GM19043 (cell line): ENCODE measurements at regions not wholly inside any gene's neighbourhood (a gene's known extent, or its start where the extent isn't known, plus 50 kb on each side); places are given as distances from the start of the nearest gene placed in this dataset.
"Not testable (repeated sequence)": the region's sequence is repeated elsewhere in the genome, so short reads cannot be mapped to it uniquely, and the experiment has no call there.

Experiments used
- ATAC-seq: cut with Tn5 transposase; IDR thresholded peaks from one replicate; pipeline ENCODE4 v1.9.1; 2021; ENCODE audit warnings: low read depth; ENCODE audit not compliant: unreplicated experiment

GRCh38 chr6:91082311-91082832 lies 495.5 kb upstream of the MAP3K7 start:
- ATAC-seq: no peak

DNA sequence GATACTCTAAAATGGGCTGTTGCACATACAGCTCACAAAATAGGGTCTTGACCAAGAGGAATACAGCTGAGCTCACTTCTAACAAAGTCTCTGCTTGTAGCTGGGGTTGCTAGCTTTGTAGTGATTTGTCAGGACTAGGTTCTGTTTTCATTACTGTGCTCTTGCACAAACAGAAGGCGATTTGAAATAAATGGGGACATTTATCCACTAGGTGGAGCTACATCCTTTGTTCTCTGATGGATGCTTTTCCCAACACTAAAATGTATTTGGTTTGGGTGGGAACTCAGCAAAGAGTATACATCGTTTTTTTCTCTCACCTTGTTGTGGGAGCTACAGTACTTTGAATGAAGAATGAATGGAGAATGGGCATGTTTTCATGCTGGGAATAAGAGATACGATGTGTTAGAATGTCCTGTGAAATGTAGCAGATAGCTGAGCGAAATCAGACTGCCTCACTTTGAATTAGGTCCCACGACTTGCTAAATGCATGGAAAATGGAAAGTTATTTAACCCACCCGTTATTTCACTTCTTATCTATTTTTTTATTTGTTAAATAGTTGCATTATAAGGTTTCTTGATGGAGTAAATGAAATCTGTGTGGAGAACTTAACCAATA lies 494.7 kb upstream of the MAP3K7 start:
- peak; percentile 72 for ATAC-seq

- ATAC-seq: no peak
Measured at GRCh38 chr6:91080871-91081270, 494.0 kb upstream of the MAP3K7 start.

DNA sequence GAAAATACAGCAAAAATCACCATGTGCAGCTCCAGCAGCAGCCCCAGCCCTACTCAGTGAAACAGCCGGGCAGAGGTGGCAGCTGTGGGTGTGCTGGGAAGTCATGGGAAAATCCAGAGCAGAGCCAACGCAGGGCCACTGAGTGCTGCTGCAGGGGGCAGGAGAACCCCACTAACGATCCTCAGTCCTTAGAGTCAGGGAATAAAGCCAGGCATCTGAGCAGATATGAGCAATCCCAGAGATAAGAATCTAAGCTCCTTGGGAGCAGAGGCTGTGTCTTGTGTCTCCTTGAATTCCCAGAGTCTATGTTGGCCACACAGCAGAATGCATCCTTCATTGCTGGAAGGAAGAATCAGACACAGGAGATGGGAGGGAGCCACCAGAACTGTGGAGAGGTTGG lies 493.1 kb upstream of the MAP3K7 start:
- ATAC-seq: no peak

DNA sequence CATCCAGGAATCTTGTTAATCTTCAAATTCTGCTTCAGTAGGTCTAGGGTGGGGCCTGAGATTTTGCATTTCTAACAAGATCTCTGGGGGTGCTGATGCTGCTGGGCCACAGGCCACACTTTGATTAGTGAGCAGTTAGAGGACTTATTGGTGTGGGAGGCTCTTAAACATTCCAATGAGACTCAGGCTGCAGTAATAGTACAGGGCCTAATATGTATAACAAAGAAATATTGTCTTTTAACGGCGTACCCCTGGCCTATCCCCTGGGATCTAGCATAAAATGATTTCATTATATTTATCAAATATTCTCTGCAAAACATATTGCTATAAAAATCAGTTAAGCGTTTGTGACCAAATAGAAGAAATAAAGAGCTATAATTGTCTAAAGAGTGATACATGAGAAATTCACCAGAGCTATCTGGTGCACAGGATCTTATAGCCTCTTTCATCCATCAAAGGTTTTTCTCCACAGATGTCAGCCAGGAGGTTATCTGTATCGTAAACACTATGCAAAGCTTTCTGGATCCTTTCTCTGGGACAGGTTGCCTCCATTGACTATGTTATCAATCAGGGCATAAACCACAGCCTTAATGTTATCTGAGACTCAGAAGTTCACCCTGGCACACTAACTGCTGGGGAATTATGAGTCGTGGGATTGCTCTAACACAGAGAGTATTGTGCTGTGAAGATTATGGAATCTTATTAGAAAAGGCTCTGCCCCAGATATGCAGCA lies 488.5 kb upstream of the MAP3K7 start:
- ATAC-seq: no peak

- no peak for ATAC-seq
Measured at GRCh38 chr6:91063362-91063761, 476.5 kb upstream of the MAP3K7 start.

DNA sequence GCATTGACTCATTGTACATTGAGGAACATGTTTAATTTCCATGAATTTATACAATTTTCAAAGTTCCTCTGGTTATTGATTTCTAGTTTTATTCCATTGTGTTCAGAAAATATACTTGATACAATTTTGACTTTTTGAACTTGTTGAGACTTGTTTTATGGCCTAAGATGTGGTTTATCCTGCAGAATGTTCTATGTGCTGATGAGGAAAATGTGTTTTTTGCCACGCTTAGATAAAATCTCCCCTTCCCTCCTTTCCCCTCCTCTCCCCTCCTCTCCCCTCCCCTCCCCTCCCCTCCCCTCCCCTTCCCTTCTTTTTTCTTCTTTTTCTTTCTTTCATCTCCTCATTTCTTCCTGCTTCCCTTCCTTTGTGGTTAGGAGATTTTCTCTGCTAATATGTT lies 470.8 kb upstream of the MAP3K7 start:
- ATAC-seq: no peak

DNA sequence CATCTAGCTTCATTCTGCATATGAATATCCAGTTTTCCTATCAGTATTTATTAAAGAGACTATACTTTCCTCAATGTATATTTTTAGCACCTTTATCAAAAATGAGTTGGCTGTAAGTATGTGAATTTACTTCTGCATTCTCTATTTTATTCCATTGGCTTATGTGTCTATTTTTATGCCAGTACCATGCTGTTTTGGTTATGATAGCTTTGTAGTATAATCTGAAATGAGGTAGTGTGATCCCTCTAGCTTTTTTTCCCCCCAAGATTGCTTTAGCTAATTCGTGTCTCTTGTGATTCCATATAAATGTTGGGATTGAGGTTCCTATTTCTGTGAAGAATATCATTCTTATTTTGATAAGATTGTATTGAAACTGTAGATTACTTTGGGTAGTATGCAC lies 469.1 kb upstream of the MAP3K7 start:
- no peak for ATAC-seq

DNA sequence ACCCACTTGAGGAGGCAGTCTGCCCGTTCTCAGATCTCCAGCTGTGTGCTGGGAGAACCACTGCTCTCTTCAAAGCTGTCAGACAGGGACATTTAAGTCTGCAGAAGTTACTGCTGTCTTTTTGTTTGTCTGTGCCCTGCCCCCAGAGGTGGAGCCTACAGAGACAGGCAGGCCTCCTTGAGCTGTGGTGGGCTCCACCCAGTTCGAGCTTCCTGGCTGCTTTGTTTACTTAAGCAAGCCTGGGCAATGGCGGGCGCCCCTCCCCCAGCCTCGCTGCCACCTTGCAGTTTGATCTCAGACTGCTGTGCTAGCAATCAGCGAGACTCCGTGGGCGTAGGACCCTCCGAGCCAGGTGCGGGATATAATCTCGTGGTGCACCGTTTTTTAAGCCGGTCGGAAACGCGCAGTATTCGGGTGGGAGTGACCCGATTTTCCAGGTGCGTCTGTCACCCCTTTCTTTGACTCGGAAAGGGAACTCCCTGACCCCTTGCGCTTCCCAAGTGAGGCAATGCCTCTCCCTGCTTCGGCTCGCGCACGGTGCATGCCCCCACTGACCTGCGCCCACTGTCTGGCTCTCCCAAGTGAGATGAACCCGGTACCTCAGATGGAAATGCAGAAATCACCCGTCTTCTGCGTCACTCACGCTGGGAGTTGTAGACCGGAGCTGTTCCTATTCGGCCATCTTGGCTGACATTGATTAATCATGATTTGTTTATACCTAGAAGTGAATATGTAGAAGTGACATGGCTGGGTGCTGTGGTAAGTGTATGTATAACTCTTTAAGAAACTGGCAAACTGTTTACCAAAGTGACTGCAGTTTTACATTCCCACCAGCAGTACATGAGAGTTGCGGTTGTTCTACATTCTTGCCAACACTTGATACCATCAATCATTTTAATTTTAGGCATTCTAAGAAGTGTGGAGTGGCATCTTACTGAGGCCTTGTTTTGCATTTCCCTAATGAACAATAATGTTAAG lies 465.9 kb upstream of the MAP3K7 start:
- not testable (repeated sequence) for ATAC-seq

DNA sequence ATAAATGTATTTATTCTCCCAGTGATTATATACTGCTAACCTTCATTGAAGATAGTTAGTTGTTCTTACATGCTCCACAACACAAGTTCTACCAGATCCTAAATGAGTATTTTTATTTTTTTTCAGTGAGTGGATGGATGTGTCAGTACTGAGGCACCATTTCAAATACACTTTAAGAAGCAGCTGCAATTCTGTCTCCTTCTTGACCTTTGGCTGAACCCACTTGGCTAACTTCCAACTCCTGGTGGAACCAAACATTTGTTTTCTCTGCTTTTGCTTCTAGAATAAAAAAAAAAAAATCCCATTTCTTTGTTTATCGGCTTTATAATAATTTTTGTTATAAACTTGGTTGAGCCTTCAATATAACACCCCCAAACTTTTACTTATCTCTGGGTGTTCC lies 458.3 kb upstream of the MAP3K7 start:
- no peak for ATAC-seq

- ATAC-seq: no peak
Measured at GRCh38 chr6:91043751-91044150, 456.9 kb upstream of the MAP3K7 start.

DNA sequence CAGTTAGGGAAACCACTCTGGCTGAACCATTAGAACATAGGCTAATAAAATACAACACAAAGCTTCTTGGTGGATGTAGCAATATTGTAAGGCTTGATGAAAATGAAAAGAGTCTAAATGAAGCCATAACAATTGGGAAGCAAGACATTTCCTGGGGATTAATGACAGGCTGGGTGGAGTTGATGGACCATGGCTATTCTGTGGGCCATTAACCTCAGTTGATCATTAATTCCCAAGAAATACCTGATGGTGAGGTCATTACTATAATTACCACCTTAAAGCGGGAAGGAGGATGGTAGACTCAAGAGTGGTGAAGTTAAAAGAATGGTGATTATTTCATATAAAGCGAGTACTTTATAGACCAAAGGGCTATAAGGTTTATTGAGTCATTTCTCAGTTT lies 455.8 kb upstream of the MAP3K7 start:
- ATAC-seq: no peak

DNA sequence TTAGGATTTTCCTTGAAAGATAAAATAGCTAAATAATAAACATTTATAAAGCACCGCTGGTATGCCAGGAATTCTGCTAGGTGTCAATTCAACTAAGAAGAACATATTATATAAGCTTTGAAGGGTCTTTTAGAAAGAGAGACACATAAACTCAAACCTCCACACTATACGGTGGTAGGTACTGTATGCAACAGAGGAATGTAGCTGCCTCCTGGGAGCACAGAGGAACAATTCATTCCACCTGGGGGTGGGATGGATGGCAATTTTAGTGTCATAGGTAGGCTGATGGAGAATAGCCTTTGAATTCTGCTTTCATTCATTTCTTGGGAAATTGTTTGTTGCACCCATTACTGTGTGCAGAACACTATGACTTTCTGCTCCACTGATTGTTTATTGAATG lies 447.1 kb upstream of the MAP3K7 start:
- no peak for ATAC-seq

- ATAC-seq: no peak
Measured at GRCh38 chr6:91031581-91031980, 444.7 kb upstream of the MAP3K7 start.

DNA sequence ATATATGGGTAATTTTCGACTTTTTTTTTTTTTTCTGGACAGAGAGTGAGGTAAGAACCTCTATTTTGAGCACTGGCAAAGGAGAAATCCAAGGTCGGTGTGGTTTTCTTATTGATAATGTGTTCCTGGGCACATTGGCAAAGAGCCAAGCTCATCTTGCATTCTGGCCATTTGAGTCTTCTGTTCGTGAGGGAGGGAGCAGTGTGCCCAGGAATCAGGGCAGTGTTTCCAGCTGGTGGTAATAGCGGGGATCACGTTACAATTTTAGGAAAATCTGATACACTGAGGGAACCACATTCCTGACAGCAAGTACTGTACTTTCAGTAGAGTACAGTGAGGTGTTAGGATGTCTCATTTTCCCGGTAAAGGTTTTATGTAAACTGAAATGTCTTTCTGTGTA lies 442.3 kb upstream of the MAP3K7 start:
- no peak for ATAC-seq

GRCh38 chr6:91023529-91023928 lies 436.7 kb upstream of the MAP3K7 start:
- ATAC-seq: no peak

DNA sequence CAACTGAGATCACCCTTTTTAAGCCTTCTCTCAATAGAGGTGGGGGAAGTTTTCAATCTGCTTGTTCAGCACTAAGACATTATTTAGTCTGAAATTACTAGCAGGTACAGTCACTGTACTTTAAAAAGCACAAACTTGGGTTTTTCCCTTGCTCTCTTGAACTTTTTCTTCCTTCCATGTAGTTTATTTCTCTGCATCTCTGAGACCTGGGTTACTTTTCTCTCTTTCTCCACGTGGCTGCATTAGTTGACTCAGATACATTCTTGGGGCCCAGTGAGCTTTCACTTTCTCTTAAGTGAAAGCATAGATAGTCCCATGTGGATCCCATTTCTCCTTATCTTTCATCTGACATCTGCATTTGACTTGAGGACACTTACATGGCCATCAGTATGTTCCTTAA lies 433.9 kb upstream of the MAP3K7 start:
- peak; percentile 83 for ATAC-seq

DNA sequence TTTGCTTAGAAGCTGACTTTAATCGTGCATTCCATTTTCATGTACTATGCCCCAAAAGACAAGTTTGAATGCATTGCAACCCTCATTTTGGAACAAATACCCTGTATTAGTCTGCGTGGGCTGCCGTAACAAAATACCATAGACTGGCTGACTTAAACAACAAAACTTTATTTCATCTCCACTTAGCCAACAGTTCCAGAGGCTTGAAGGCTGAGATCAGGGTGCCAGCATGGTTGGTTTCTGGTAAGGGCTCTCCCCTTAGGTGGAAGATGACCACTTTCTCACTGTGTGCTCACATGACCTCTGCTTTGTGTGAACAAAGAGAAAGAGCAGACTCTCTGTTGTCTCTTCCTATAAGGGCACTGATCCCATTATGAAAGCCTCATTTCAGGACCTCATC lies 431.7 kb upstream of the MAP3K7 start:
- ATAC-seq: no peak

- ATAC-seq: no peak
Measured at GRCh38 chr6:91013511-91013910, 426.6 kb upstream of the MAP3K7 start.

GRCh38 chr6:90997076-90997475 lies 410.2 kb upstream of the MAP3K7 start:
- ATAC-seq: no peak

- no peak for ATAC-seq
Measured at GRCh38 chr6:90993770-90994169, 406.9 kb upstream of the MAP3K7 start.
